ENCODE measurements at regions not wholly inside any gene's neighbourhood (a gene's known extent, or its start where the extent isn't known, plus 50 kb on each side); places are given as distances from the start of the nearest gene placed in this dataset.
A peak's percentile ranks its signal among the peaks of the same experiment; 100 is the strongest.

- TF ChIP-seq JUND (IDR thresholded peaks at IDR 0.05; ENCODE audit: low read length) (0 out of 2 replicates have a peak, but pooled peaks have one; percentile 6), ASH2L (IDR thresholded peaks at IDR 0.05; ENCODE audit: low read length) (no peak), SRF (IDR thresholded peaks at IDR 0.05; ENCODE audit: low read depth, low read length) (0 out of 2 replicates have a peak, but pooled peaks have one; percentile 13), HDAC2 (IDR thresholded peaks at IDR 0.05; ENCODE audit: borderline replicate concordance in 1 of 2, low read depth in 2 of 2, low read length in 2 of 2) (0 out of 4 replicates have a peak, but pooled peaks of 1 of the 2 experiments have one; percentile 20), TEAD4 (IDR thresholded peaks at IDR 0.05; ENCODE audit: low read depth, low read length) (peak; percentile 99), KDM5A (IDR thresholded peaks at IDR 0.05; ENCODE audit: low read length) (no peak), HDAC6 (IDR thresholded peaks at IDR 0.05; ENCODE audit: low read depth, low read length) (no peak)
- CTCF ChIA-PET (ENCODE audit: partially characterized antibody), result no interaction called here
- H2BK12ac ChIP-seq (ENCODE audit: low read depth, low read length), result no peak overlapping the region
- H2BK15ac ChIP-seq (ENCODE audit: low read length), result no peak overlapping the region
- H3K4me2 ChIP-seq (ENCODE audit: insufficient read depth in 1 of 2, low read depth in 2 of 2, low read length in 2 of 2), result no peak overlapping the region
- H3K23me2 ChIP-seq (ENCODE audit: low read depth, low read length), result no peaks in the 10 kb centered on the region
- H4K5ac ChIP-seq (ENCODE audit: insufficient read length, low read depth, low read length), result no peak overlapping the region
- no peaks in the 10 kb centered on the region for H3K27me3 ChIP-seq (replicated peaks in 1 of 4; ENCODE audit: control insufficient read depth in 3 of 4, extremely low read depth in 1 of 4, insufficient read depth in 3 of 4, low read length in 3 of 4)
- H3K9me3 ChIP-seq (ENCODE audit: insufficient read depth in 2 of 2, low read depth in 1 of 2, low read length in 1 of 2), result no peaks in the 10 kb centered on the region
- no peak overlapping the region for H3K4me3 ChIP-seq (ENCODE audit: extremely low read depth in 1 of 4, insufficient read depth in 2 of 4, low read depth in 3 of 4, low read length in 4 of 4)
- H3K23ac ChIP-seq (ENCODE audit: insufficient read length), result no peak overlapping the region
- H3K14ac ChIP-seq (ENCODE audit: insufficient read length), result no peak overlapping the region
- no peaks in the 10 kb centered on the region for H3K36me3 ChIP-seq (ENCODE audit: control insufficient read depth in 2 of 4, insufficient read depth in 4 of 4, low read length in 3 of 4)
- H4K8ac ChIP-seq (ENCODE audit: extremely low read depth, insufficient read depth, low read length), result no peak overlapping the region
- H3K4ac ChIP-seq (replicated peaks; ENCODE audit: insufficient read length, low read depth, low read length), result no peak overlapping the region
- H3K27ac ChIP-seq (ENCODE audit: low read depth, low read length), result no peak overlapping the region
- H3K18ac ChIP-seq (ENCODE audit: extremely low read depth, low read length), result no peak overlapping the region; the same call in 1 of the 2 replicates
- H4K20me1 ChIP-seq (replicated peaks in 1 of 2; ENCODE audit: control insufficient read depth in 1 of 2, insufficient read depth in 2 of 2, low read length in 2 of 2), result no peaks in the 10 kb centered on the region
- POLR2A ChIA-PET (ENCODE audit: partially characterized antibody), result no interaction called here
- FAIRE-seq (peak; percentile 86), DNase-seq (ENCODE audit: low read depth in 1 of 2, low spot score in 2 of 2) (no peak)
- peaks cover 0 to 4% (median 3%) of the 10 kb centered on the region in 4 experiments; a peak in 3 of 7 replicates for H3K4me1 ChIP-seq (replicated peaks in 1 of 4; ENCODE audit: control insufficient read depth in 3 of 4, insufficient read depth in 4 of 4, low read length in 3 of 4)
- no peak overlapping the region for H2BK20ac ChIP-seq (ENCODE audit: low read length)
- 71% methylated on average over 5 of the region's 5 CpGs; no CpG with 5 or more reads in 1 of the 2 experiments for WGBS, 2 experiments (ENCODE audit: extremely low coverage in 1 of 2, insufficient coverage in 1 of 2, insufficient read length in 1 of 2, insufficient replicate concordance in 2 of 2, low coverage in 1 of 2, low lambda C conversion rate in 2 of 2, missing lambda C conversion rate in 1 of 2)
- no peaks in the 10 kb centered on the region for H3K79me1 ChIP-seq (ENCODE audit: low read depth, low read length)
- no peaks in the 10 kb centered on the region for H3K79me2 ChIP-seq (ENCODE audit: control insufficient read depth in 1 of 2, insufficient read depth in 2 of 2, low read length in 2 of 2)
- no peak overlapping the region for H2BK120ac ChIP-seq (replicated peaks; ENCODE audit: low read depth, low read length)
- no peak overlapping the region for H3K9ac ChIP-seq (replicated peaks in 1 of 4; ENCODE audit: extremely low read depth in 1 of 4, low read depth in 3 of 4, low read length in 3 of 4)
- no peak overlapping the region for H4K91ac ChIP-seq (replicated peaks; ENCODE audit: insufficient read length, low read length)
- no peak overlapping the region for H3K56ac ChIP-seq (replicated peaks; ENCODE audit: insufficient read length, low read depth, low read length)
- no peak overlapping the region for H2AFZ ChIP-seq (ENCODE audit: low read length)
- no peak overlapping the region for H2BK5ac ChIP-seq (ENCODE audit: low read depth, low read length)
- H2AK5ac ChIP-seq (ENCODE audit: low read depth, low read length), result no peak overlapping the region
These were observed 753.6 kb downstream of the RAPGEF2 start for GRCh38 chr4:159856451-159856850.

All from H1 (cell line).